ENCODE measurements at regions not wholly inside any gene's neighbourhood (a gene's known extent, or its start where the extent isn't known, plus 50 kb on each side); places are given as distances from the start of the nearest gene placed in this dataset.

GRCh38 chr4:125011646-125012045 lies 299.1 kb upstream of the ANKRD50 start:
- peak; percentile 22 for DNase-seq (ENCODE audit: low read depth)
- TF ChIP-seq CTCF (conservative IDR thresholded peaks at IDR 0.05; ENCODE audit: control insufficient read depth, insufficient read depth, low read depth, low read length): no peak

GRCh38 chr4:125010796-125011503 lies 298.4 kb upstream of the ANKRD50 start:
- no peak overlapping the region for H3K4me3 ChIP-seq (ENCODE audit: control insufficient read depth, low read depth, low read length)
- TF ChIP-seq CTCF (conservative IDR thresholded peaks at IDR 0.05; ENCODE audit: control insufficient read depth, insufficient read depth, low read depth, low read length): no peak
- no peak for DNase-seq (ENCODE audit: low read depth)

More at GRCh38 chr4:125011646-125012045, 299.1 kb upstream of the ANKRD50 start:
- H3K4me3 ChIP-seq (ENCODE audit: control insufficient read depth, low read depth, low read length): no peak overlapping the region

- H3K4me3 ChIP-seq (ENCODE audit: control insufficient read depth, low read depth, low read length): no peak overlapping the region
- no peak for DNase-seq (ENCODE audit: low read depth)
- no peak for TF ChIP-seq CTCF (conservative IDR thresholded peaks at IDR 0.05; ENCODE audit: control insufficient read depth, insufficient read depth, low read depth, low read length)
Measured at GRCh38 chr4:125008676-125009075, 296.1 kb upstream of the ANKRD50 start.

GRCh38 chr4:125004676-125005075 lies 292.1 kb upstream of the ANKRD50 start:
- no peak for TF ChIP-seq CTCF (conservative IDR thresholded peaks at IDR 0.05; ENCODE audit: control insufficient read depth, insufficient read depth, low read depth, low read length)
- no peak for DNase-seq (ENCODE audit: low read depth)
- no peak overlapping the region for H3K4me3 ChIP-seq (ENCODE audit: control insufficient read depth, low read depth, low read length)

GRCh38 chr4:125003840-125004239 lies 291.3 kb upstream of the ANKRD50 start:
- no peak overlapping the region for H3K4me3 ChIP-seq (ENCODE audit: control insufficient read depth, low read depth, low read length)
- no peak for DNase-seq (ENCODE audit: low read depth)
- no peak for TF ChIP-seq CTCF (conservative IDR thresholded peaks at IDR 0.05; ENCODE audit: control insufficient read depth, insufficient read depth, low read depth, low read length)

GRCh38 chr4:124997991-124998390 lies 285.5 kb upstream of the ANKRD50 start:
- TF ChIP-seq CTCF (conservative IDR thresholded peaks at IDR 0.05; ENCODE audit: control insufficient read depth, insufficient read depth, low read depth, low read length): no peak
- H3K4me3 ChIP-seq (ENCODE audit: control insufficient read depth, low read depth, low read length): no peak overlapping the region
- no peak for DNase-seq (ENCODE audit: low read depth)
